HEK293T (cell line): ENCODE measurements at regions not wholly inside any gene's neighbourhood (a gene's known extent, or its start where the extent isn't known, plus 50 kb on each side); places are given as distances from the start of the nearest gene placed in this dataset.

ENCODE experiments used
- BHLHE40 ChIP-seq: fragments of 450-650 bp; IDR thresholded peaks from 2 replicates; pipeline ENCODE4 v1.6.1; 2016; ENCODE audit warnings: mild to moderate bottlenecking, moderate library complexity, borderline replicate concordance
- FOXK2 ChIP-seq: fragments of 450-650 bp; IDR thresholded peaks from 2 replicates; pipeline ENCODE4 v1.6.1; 2016; ENCODE audit warnings: mild to moderate bottlenecking
- FOXM1 ChIP-seq: fragments of 450-650 bp; IDR thresholded peaks from 2 replicates; pipeline ENCODE4 v1.6.1; 2017; ENCODE audit warnings: mild to moderate bottlenecking, borderline replicate concordance
- LEF1 ChIP-seq: fragments of 450-650 bp; IDR thresholded peaks from 2 replicates; pipeline ENCODE4 v1.6.1; 2017; ENCODE audit warnings: mild to moderate bottlenecking, borderline replicate concordance
- TARDBP ChIP-seq: fragments of 450-650 bp; IDR thresholded peaks from 2 replicates; pipeline ENCODE4 v1.6.1; 2016
- ZNF384 ChIP-seq: fragments of 450-650 bp; IDR thresholded peaks from 2 replicates; pipeline ENCODE4 v1.6.1; 2016

GRCh38 chr6:44663860-44664634 lies 276.5 kb downstream of the CDC5L start:
- TF ChIP-seq LEF1 (no peak), FOXM1 (no peak), TARDBP (no peak), BHLHE40 (no peak), ZNF384 (no peak), FOXK2 (no peak)
